GM12878 (cell line): ENCODE measurements at regions not wholly inside any gene's neighbourhood (a gene's known extent, or its start where the extent isn't known, plus 50 kb on each side); places are given as distances from the start of the nearest gene placed in this dataset.

ENCODE experiments used
- BACH1 ChIP-seq: fragments of 450-650 bp; IDR thresholded peaks from 2 replicates; pipeline ENCODE4 v1.6.1; 2017; ENCODE audit warnings: mild to moderate bottlenecking, borderline replicate concordance
- CHD2 ChIP-seq: IDR thresholded peaks from 2 replicates; pipeline ENCODE4 v1.6.1; 2011; ENCODE audit warnings: low read depth, low read length, improper control_type of control experiment, borderline replicate concordance
- CREM ChIP-seq: IDR thresholded peaks from 2 replicates; pipeline ENCODE4 v1.6.1; 2014; ENCODE audit warnings: antibody characterized with exemption, low read depth
- EP300 ChIP-seq, 2 experiments: fragments of 150-350 bp in 1 of 2; IDR thresholded peaks; 2 replicates each; pipeline ENCODE4 v1.6.1; 2011 to 2012; ENCODE audit warnings: low read depth in 2 of 2, low read length in 2 of 2, borderline replicate concordance in 1 of 2, improper control_type of control experiment in 1 of 2, inconsistent platforms in 1 of 2; ENCODE audit not compliant: control insufficient read depth in 1 of 2
- JUND ChIP-seq: IDR thresholded peaks from 2 replicates; pipeline ENCODE4 v1.6.1; 2012; ENCODE audit warnings: low read depth, mild to moderate bottlenecking, low read length, improper control_type of control experiment, moderate library complexity
- KDM1A ChIP-seq: fragments of 200-600 bp; sonication (generic); IDR thresholded peaks from 2 replicates; pipeline ENCODE4 v1.6.1; 2016; ENCODE audit warnings: borderline replicate concordance
- POLR2A ChIP-seq: IDR thresholded peaks from 2 replicates; pipeline ENCODE4 v1.6.1; 2011; ENCODE audit warnings: low read depth, mild to moderate bottlenecking, low read length
- SMARCA5 ChIP-seq: fragments of 450-650 bp; IDR thresholded peaks from 2 replicates; pipeline ENCODE4 v1.6.1; 2017; ENCODE audit warnings: mild to moderate bottlenecking
- SMC3 ChIP-seq: IDR thresholded peaks from 2 replicates; pipeline ENCODE4 v1.6.1; 2011; ENCODE audit warnings: low read length, improper control_type of control experiment, borderline replicate concordance
- TCF12 ChIP-seq: IDR thresholded peaks from 2 replicates; pipeline ENCODE4 v1.6.1; 2011; ENCODE audit warnings: low read depth, mild to moderate bottlenecking, low read length
- YBX1 ChIP-seq: fragments of 450-650 bp; IDR thresholded peaks from 2 replicates; pipeline ENCODE4 v1.6.1; 2016; ENCODE audit warnings: antibody characterized with exemption
- YY1 ChIP-seq: IDR thresholded peaks from 2 replicates; pipeline ENCODE4 v1.6.1; 2011; ENCODE audit warnings: low read depth, mild to moderate bottlenecking, low read length
- ZBED1 ChIP-seq: IDR thresholded peaks from 2 replicates; pipeline ENCODE4 v1.6.1; 2016; ENCODE audit warnings: borderline replicate concordance
- TF ChIP-seq, protein P1 (sequence below), 3 experiments: IDR thresholded peaks in 2 of 3; conservative IDR thresholded peaks in 1 of 3; 2 replicates each; pipeline ENCODE4 v1.5.1; 2011; ENCODE audit warnings: low read depth in 3 of 3, low read length in 3 of 3, mild to moderate bottlenecking in 3 of 3, control low read depth in 2 of 3, moderate library complexity in 2 of 3, inconsistent platforms in 1 of 3, mixed read lengths in 1 of 3; ENCODE audit not compliant: control insufficient read depth in 2 of 3, insufficient read depth in 1 of 3; ENCODE audit errors: extremely low read depth in 1 of 3

- TF ChIP-seq CHD2 (no peak), YBX1 (no peak), TCF12 (no peak), SMC3 (no peak), EP300 (IDR thresholded peaks at IDR 0.05; ENCODE audit: borderline replicate concordance in 1 of 2, control insufficient read depth in 1 of 2, low read depth in 2 of 2, low read length in 2 of 2) (no peak), YY1 (no peak), BACH1 (no peak), POLR2A (no peak), CREM (no peak), KDM1A (no peak), ZBED1 (no peak), JUND (no peak), SMARCA5 (no peak)
- TF ChIP-seq, protein P1, sequence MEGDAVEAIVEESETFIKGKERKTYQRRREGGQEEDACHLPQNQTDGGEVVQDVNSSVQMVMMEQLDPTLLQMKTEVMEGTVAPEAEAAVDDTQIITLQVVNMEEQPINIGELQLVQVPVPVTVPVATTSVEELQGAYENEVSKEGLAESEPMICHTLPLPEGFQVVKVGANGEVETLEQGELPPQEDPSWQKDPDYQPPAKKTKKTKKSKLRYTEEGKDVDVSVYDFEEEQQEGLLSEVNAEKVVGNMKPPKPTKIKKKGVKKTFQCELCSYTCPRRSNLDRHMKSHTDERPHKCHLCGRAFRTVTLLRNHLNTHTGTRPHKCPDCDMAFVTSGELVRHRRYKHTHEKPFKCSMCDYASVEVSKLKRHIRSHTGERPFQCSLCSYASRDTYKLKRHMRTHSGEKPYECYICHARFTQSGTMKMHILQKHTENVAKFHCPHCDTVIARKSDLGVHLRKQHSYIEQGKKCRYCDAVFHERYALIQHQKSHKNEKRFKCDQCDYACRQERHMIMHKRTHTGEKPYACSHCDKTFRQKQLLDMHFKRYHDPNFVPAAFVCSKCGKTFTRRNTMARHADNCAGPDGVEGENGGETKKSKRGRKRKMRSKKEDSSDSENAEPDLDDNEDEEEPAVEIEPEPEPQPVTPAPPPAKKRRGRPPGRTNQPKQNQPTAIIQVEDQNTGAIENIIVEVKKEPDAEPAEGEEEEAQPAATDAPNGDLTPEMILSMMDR (IDR thresholded peaks at IDR 0.05 in 2 of 3, conservative IDR thresholded peaks at IDR 0.05 in 1 of 3; ENCODE audit: control insufficient read depth in 2 of 3, extremely low read depth in 1 of 3, insufficient read depth in 1 of 3, low read depth in 3 of 3, low read length in 3 of 3): no peak
These were observed 323.2 kb upstream of the TFPI start for GRCh38 chr2:187877391-187877790.
